ENCODE measurements at regions not wholly inside any gene's neighbourhood (a gene's known extent, or its start where the extent isn't known, plus 50 kb on each side); places are given as distances from the start of the nearest gene placed in this dataset.

GRCh38 chr21:38574895-38575575 lies 76.8 kb upstream of the ERG start:
- Histone ChIP-seq H4K20me1 (ENCODE audit: low read depth) (no peaks in the 10 kb centered on the region), H2AFZ (replicated peaks) (no peak overlapping the region), H3K36me3 (no peaks in the 10 kb centered on the region), H3K4me2 (no peak overlapping the region), H3K27me3 (no peaks in the 10 kb centered on the region), H3K4me1 (no peaks in the 10 kb centered on the region), H3F3A (ENCODE audit: low read depth) (no peaks in the 10 kb centered on the region), H3K4me3 (no peak overlapping the region), H3K79me2 (ENCODE audit: low read depth) (no peaks in the 10 kb centered on the region), H3K9ac (no peak overlapping the region), H3K9me3 (ENCODE audit: low read depth) (no peaks in the 10 kb centered on the region), H3K27ac (no peak overlapping the region)
- Mint-ChIP-seq H3K9me3 (no peaks in the 10 kb centered on the region), H3K27ac (no peak overlapping the region), H3K27me3 (ENCODE audit: insufficient read depth, low read depth) (no peaks in the 10 kb centered on the region), H3K4me1 (peaks cover 26% of the 10 kb centered on the region), H3K4me3 (no peak overlapping the region), H3K36me3 (no peaks in the 10 kb centered on the region)
- DNase-seq (ENCODE audit: low spot score): no peak
- TF ChIP-seq EZH2phosphoT487 (IDR thresholded peaks at IDR 0.05) (no peak), CTCF (IDR thresholded peaks at IDR 0.05) (no peak), EZH2 (IDR thresholded peaks at IDR 0.05) (no peak)

GRCh38 chr21:38577887-38578286 lies 79.6 kb upstream of the ERG start:
- Histone ChIP-seq H3K9ac (no peak overlapping the region), H3K36me3 (no peaks in the 10 kb centered on the region), H3K4me3 (no peak overlapping the region), H2AFZ (replicated peaks) (no peak overlapping the region), H3K79me2 (ENCODE audit: low read depth) (no peaks in the 10 kb centered on the region), H3K9me3 (ENCODE audit: low read depth) (no peaks in the 10 kb centered on the region), H3K27ac (no peak overlapping the region), H3K4me2 (no peak overlapping the region), H3F3A (ENCODE audit: low read depth) (no peaks in the 10 kb centered on the region), H3K27me3 (no peaks in the 10 kb centered on the region), H4K20me1 (ENCODE audit: low read depth) (no peaks in the 10 kb centered on the region), H3K4me1 (no peaks in the 10 kb centered on the region)
- Mint-ChIP-seq H3K4me3 (no peak overlapping the region), H3K4me1 (peaks cover 15% of the 10 kb centered on the region), H3K27ac (no peak overlapping the region), H3K9me3 (no peaks in the 10 kb centered on the region), H3K27me3 (ENCODE audit: insufficient read depth, low read depth) (no peaks in the 10 kb centered on the region), H3K36me3 (no peaks in the 10 kb centered on the region)
- TF ChIP-seq CTCF (IDR thresholded peaks at IDR 0.05): no peak
- TF ChIP-seq EZH2phosphoT487 (IDR thresholded peaks at IDR 0.05): no peak
- no peak for TF ChIP-seq EZH2 (IDR thresholded peaks at IDR 0.05)
- no peak for DNase-seq (ENCODE audit: low spot score)

GRCh38 chr21:38590449-38591217 lies 92.4 kb upstream of the ERG start:
- Histone ChIP-seq H4K20me1 (ENCODE audit: low read depth) (no peaks in the 10 kb centered on the region), H3K4me3 (no peak overlapping the region), H3K27me3 (no peaks in the 10 kb centered on the region), H3F3A (ENCODE audit: low read depth) (no peaks in the 10 kb centered on the region), H3K36me3 (no peaks in the 10 kb centered on the region), H2AFZ (replicated peaks) (no peak overlapping the region), H3K79me2 (ENCODE audit: low read depth) (no peaks in the 10 kb centered on the region), H3K9me3 (ENCODE audit: low read depth) (no peaks in the 10 kb centered on the region), H3K4me2 (no peak overlapping the region), H3K27ac (no peak overlapping the region), H3K4me1 (no peaks in the 10 kb centered on the region), H3K9ac (no peak overlapping the region)
- no peaks in the 10 kb centered on the region for H3K27me3 Mint-ChIP-seq (ENCODE audit: insufficient read depth, low read depth)
- TF ChIP-seq EZH2phosphoT487 (IDR thresholded peaks at IDR 0.05) (no peak), EZH2 (IDR thresholded peaks at IDR 0.05) (no peak), CTCF (IDR thresholded peaks at IDR 0.05) (no peak)
- H3K9me3 Mint-ChIP-seq: no peaks in the 10 kb centered on the region
- H3K36me3 Mint-ChIP-seq: no peaks in the 10 kb centered on the region
- H3K4me3 Mint-ChIP-seq: no peak overlapping the region
- H3K27ac Mint-ChIP-seq: no peak overlapping the region
- H3K4me1 Mint-ChIP-seq: no peaks in the 10 kb centered on the region
- DNase-seq (ENCODE audit: low spot score): no peak
